GM12878 (cell line): ENCODE measurements at regions not wholly inside any gene's neighbourhood (a gene's known extent, or its start where the extent isn't known, plus 50 kb on each side); places are given as distances from the start of the nearest gene placed in this dataset.

Experiments used
- ATAC-seq: fragments of 200-7000 bp; cut with Tn5 transposase; 3 replicates; pipeline ENCODE4 v1.9.1; 2020; ENCODE audit warnings: mild to moderate bottlenecking, moderate library complexity
- BruUV-seq: library from RNA; stranded (reverse); fragments of 400-500 nt; replicated peaks from 2 replicates; lab custom pipeline; 2021; lab: Mats Ljungman, UMichigan
- CTCF ChIA-PET: fragments of 300-600 bp; sonication (Branson Sonifier 250); formaldehyde crosslinking; extraction: SDS; loops from one replicate; lab custom pipeline; 2021; ENCODE audit warnings: inconsistent platforms; lab: Yijun Ruan, JAX
- POLR2A ChIA-PET: fragments of 350-600 bp; formaldehyde crosslinking; extraction: SDS; loops from one replicate; lab custom pipeline; 2021; ENCODE audit warnings: inconsistent platforms; lab: Charles Lee
- RAD21 ChIA-PET: fragments of 300-600 bp; sonication (Branson Sonifier 250); formaldehyde crosslinking; loops from one replicate; lab custom pipeline; 2023; ENCODE audit warnings: antibody characterized with exemption; ENCODE audit not compliant: unreplicated experiment; lab: Charles Lee
- SMC1A ChIA-PET: fragments of 300-600 bp; sonication (Branson Sonifier 250); formaldehyde crosslinking; loops from one replicate; lab custom pipeline; 2023; ENCODE audit not compliant: unreplicated experiment, uncharacterized antibody; lab: Charles Lee
- DNase-seq: peaks from one replicate; pipeline ENCODE4 v3.0.0-alpha.2; 2011; ENCODE audit warnings: low read depth, low spot score
- FAIRE-seq: peaks from 3 replicates; lab custom pipeline; 2011; peaks lifted over from hg19 to GRCh38; lab: Jason Lieb, UNC
- H2AFZ ChIP-seq: 2 replicates; pipeline ENCODE4 v1.6.0; 2011; ENCODE audit warnings: low read depth, low read length, control low read depth; ENCODE audit not compliant: control insufficient read depth
- H3K27ac ChIP-seq: 2 replicates; pipeline ENCODE4 v1.5.1; 2011; ENCODE audit warnings: control low read depth; ENCODE audit not compliant: control insufficient read depth, insufficient read depth
- H3K27me3 ChIP-seq, 2 experiments: replicated peaks in 1 of 2; 2 replicates each; pipeline versions ENCODE4 v1.6.0 to v1.6.1; 2011; ENCODE audit warnings: low read length in 1 of 2; ENCODE audit not compliant: control insufficient read depth in 2 of 2, insufficient read depth in 2 of 2
- H3K36me3 ChIP-seq, 2 experiments: 2 replicates each; pipeline ENCODE4 v1.5.1; 2011; ENCODE audit warnings: low read length in 1 of 2; ENCODE audit not compliant: control insufficient read depth in 2 of 2, insufficient read depth in 2 of 2
- H3K4me1 ChIP-seq: 2 replicates; pipeline ENCODE4 v1.6.1; 2011; ENCODE audit warnings: mild to moderate bottlenecking, low read length, moderate library complexity, mixed read lengths; ENCODE audit not compliant: control insufficient read depth, insufficient read depth
- H3K4me2 ChIP-seq: 2 replicates; pipeline ENCODE4 v1.6.0; 2011; ENCODE audit warnings: control low read depth; ENCODE audit not compliant: control insufficient read depth, insufficient read depth
- H3K4me3 ChIP-seq: fragments of 200-600 bp; sonication (generic); 2 replicates; pipeline ENCODE4 v1.5.1; 2016
- H3K79me2 ChIP-seq: 2 replicates; pipeline ENCODE4 v1.6.0; 2011; ENCODE audit warnings: low read length; ENCODE audit not compliant: control insufficient read depth, insufficient read depth
- H3K9ac ChIP-seq: 2 replicates; pipeline ENCODE4 v1.8.0; 2011; ENCODE audit warnings: low read length, control low read depth, mixed read lengths; ENCODE audit not compliant: control insufficient read depth, insufficient read depth
- H3K9me3 ChIP-seq: replicated peaks from 3 replicates; pipeline ENCODE4 v1.5.1; 2011; ENCODE audit warnings: mild to moderate bottlenecking, low read length; ENCODE audit not compliant: control insufficient read depth, insufficient read depth
- H4K20me1 ChIP-seq: 2 replicates; pipeline ENCODE4 v1.6.0; 2011; ENCODE audit not compliant: control insufficient read depth, insufficient read depth
- BCLAF1 ChIP-seq: fragments of 450-650 bp; IDR thresholded peaks from 2 replicates; pipeline ENCODE4 v1.6.1; 2017; ENCODE audit warnings: antibody characterized with exemption, mild to moderate bottlenecking, moderate library complexity
- ESRRA ChIP-seq: IDR thresholded peaks from 2 replicates; pipeline ENCODE4 v1.6.1; 2012; ENCODE audit warnings: mild to moderate bottlenecking, low read length, improper control_type of control experiment
- HCFC1 ChIP-seq: fragments of 150-350 bp; IDR thresholded peaks from 2 replicates; pipeline ENCODE4 v1.6.1; 2014; ENCODE audit warnings: low read length
- IRF3 ChIP-seq: fragments of 450-650 bp; IDR thresholded peaks from 2 replicates; pipeline ENCODE4 v1.6.1; 2014; ENCODE audit warnings: mild to moderate bottlenecking
- SMAD5 ChIP-seq: IDR thresholded peaks from 2 replicates; pipeline ENCODE4 v1.6.1; 2016; ENCODE audit warnings: antibody characterized with exemption, low read depth
- ZBTB40 ChIP-seq: fragments of 450-650 bp; IDR thresholded peaks from 2 replicates; pipeline ENCODE4 v1.6.1; 2016; ENCODE audit warnings: mild to moderate bottlenecking, moderate library complexity, borderline replicate concordance
- ZSCAN29 ChIP-seq: fragments of 450-650 bp; IDR thresholded peaks from 2 replicates; pipeline ENCODE4 v1.6.1; 2017; ENCODE audit warnings: mild to moderate bottlenecking, moderate library complexity
- ZZZ3 ChIP-seq: IDR thresholded peaks from 2 replicates; pipeline ENCODE4 v1.6.1; 2011; ENCODE audit warnings: low read depth; ENCODE audit not compliant: control insufficient read depth, insufficient read length
- WGBS: methylation state at CpG from one replicate; pipeline ENCODE4 v1.1.6; 2016; ENCODE audit warnings: low lambda C conversion rate; ENCODE audit not compliant: insufficient replicate concordance, insufficient coverage; ENCODE audit errors: missing lambda C conversion rate; 5-methylcytosine and 5-hydroxymethylcytosine counted together
- in situ Hi-C: fragments of 300-500 bp; cut with MboI; formaldehyde crosslinking; loops from 9 replicates; pipeline ENCODE4 v1.14.3; 2018; ENCODE audit warnings: mixed read lengths
- intact Hi-C: fragments of 100-400 bp; cut with micrococcal nuclease; formaldehyde crosslinking; loops from one replicate; pipeline ENCODE4 v1.14.2; 2022; ENCODE audit not compliant: unreplicated experiment

- no peak overlapping the region for H3K27ac ChIP-seq
- SMC1A ChIA-PET, result no interaction called here
- no peaks in the 10 kb centered on the region for H3K79me2 ChIP-seq
- POLR2A ChIA-PET, result no interaction called here
- 70% methylated on average over 9 of the region's 9 CpGs for WGBS
- H4K20me1 ChIP-seq, result no peaks in the 10 kb centered on the region
- no peak overlapping the region for H3K9ac ChIP-seq
- H2AFZ ChIP-seq, result no peak overlapping the region
- no peak for TF ChIP-seq ZZZ3
- TF ChIP-seq SMAD5, result no peak
- TF ChIP-seq ESRRA, result no peak
- no peak for TF ChIP-seq HCFC1
- no peaks in the 10 kb centered on the region for H3K36me3 ChIP-seq
- in situ Hi-C loops, result no loop called here
- H3K9me3 ChIP-seq, result no peaks in the 10 kb centered on the region
- no TSS peak for BruUV-seq
- H3K27me3 ChIP-seq, result no peaks in the 10 kb centered on the region
- intact Hi-C loops, result no loop called here
- no peak for DNase-seq
- no peak overlapping the region for H3K4me3 ChIP-seq
- no peak overlapping the region for H3K4me2 ChIP-seq
- CTCF ChIA-PET, result no interaction called here
- H3K4me1 ChIP-seq, result no peaks in the 10 kb centered on the region
- ATAC-seq, result no peak
- no peak for FAIRE-seq
- RAD21 ChIA-PET, result no interaction called here
Measured at GRCh38 chr6:147879031-147879580, 370.6 kb downstream of the SAMD5 start.

- Histone ChIP-seq H3K4me3 (no peak overlapping the region), H2AFZ (no peak overlapping the region), H4K20me1 (no peaks in the 10 kb centered on the region), H3K36me3 (no peaks in the 10 kb centered on the region), H3K9me3 (no peaks in the 10 kb centered on the region), H3K27me3 (no peaks in the 10 kb centered on the region), H3K4me2 (no peak overlapping the region), H3K9ac (no peak overlapping the region), H3K4me1 (no peaks in the 10 kb centered on the region), H3K79me2 (no peaks in the 10 kb centered on the region), H3K27ac (no peak overlapping the region)
- ChIA-PET POLR2A (no interaction called here), RAD21 (no interaction called here), SMC1A (no interaction called here), CTCF (interaction anchor here (1.0 kb wide), 1 partner anchor 35 kb away, joined by 4 read pairs; no protein-coding TSS in a partner anchor)
- FAIRE-seq, result no peak
- 14% methylated on average over 6 of the region's 6 CpGs for WGBS
- no TSS peak for BruUV-seq
- no peak for ATAC-seq
- no peak for DNase-seq
- intact Hi-C loops, result no loop called here
- in situ Hi-C loops, result no loop called here
- no peak for TF ChIP-seq ZBTB40
- TF ChIP-seq BCLAF1, result no peak
- TF ChIP-seq ZSCAN29, result no peak
- no peak for TF ChIP-seq IRF3
Measured at GRCh38 chr6:147881432-147881831, 372.9 kb downstream of the SAMD5 start.
